A549 (cell line): ENCODE measurements at regions not wholly inside any gene's neighbourhood (a gene's known extent, or its start where the extent isn't known, plus 50 kb on each side); places are given as distances from the start of the nearest gene placed in this dataset.

ENCODE experiments used
- ATAC-seq, 2 experiments: fragments of 200-7000 bp in 1 of 2; fragments of >200 bp in 1 of 2; cut with Nextera tagmentation in 1 of 2; cut with Tn5 transposase in 1 of 2; 3 replicates each; pipeline versions ENCODE4 v1.8.0 to v1.9.1; 2018 to 2020; ENCODE audit warnings: mild to moderate bottlenecking in 1 of 2, moderate library complexity in 1 of 2
- CTCF ChIA-PET: fragments of 300-600 bp; sonication (Branson Sonifier 250); formaldehyde crosslinking; extraction: SDS; loops from one replicate; lab custom pipeline; 2021; ENCODE audit warnings: antibody characterized with exemption, inconsistent platforms; lab: Yijun Ruan, JAX
- POLR2A ChIA-PET: fragments of 350-600 bp; formaldehyde crosslinking; extraction: SDS; loops from one replicate; lab custom pipeline; 2021; ENCODE audit warnings: antibody characterized with exemption, inconsistent platforms; lab: Yijun Ruan, JAX
- DNase-seq, 2 experiments: peaks; one replicate each; pipeline versions ENCODE4 v3.0.0 to v3.0.0-alpha.2; 2011 to 2016; ENCODE audit warnings: low read depth in 1 of 2, low spot score in 1 of 2
- FAIRE-seq: peaks from 2 replicates; lab custom pipeline; 2011; peaks lifted over from hg19 to GRCh38; lab: Jason Lieb, UNC
- H3K27ac ChIP-seq, 2 experiments: fragments of >200 bp; sonication (Bioruptor Twin); formaldehyde crosslinking; 3 replicates each; pipeline ENCODE4 v1.5.1; 2016 to 2017
- H3K4me1 ChIP-seq: fragments of >200 bp; sonication (Bioruptor Twin); formaldehyde crosslinking; 3 replicates; pipeline ENCODE4 v1.6.1; 2016
- H3K4me2 ChIP-seq: fragments of >200 bp; sonication (Bioruptor Twin); formaldehyde crosslinking; 3 replicates; pipeline ENCODE4 v1.6.1; 2016
- H3K4me3 ChIP-seq: fragments of >200 bp; sonication (Bioruptor Twin); formaldehyde crosslinking; 3 replicates; pipeline ENCODE4 v1.5.1; 2016
- H3K9me3 ChIP-seq: fragments of >200 bp; sonication (Bioruptor Twin); formaldehyde crosslinking; 3 replicates; pipeline ENCODE4 v1.6.1; 2016
- ATOH8 ChIP-seq: fragments of 250-450 bp; sonication (Bioruptor Pico); IDR thresholded peaks from 2 replicates; pipeline ENCODE4 v1.5.0; 2020; ENCODE audit warnings: low read depth, mild to moderate bottlenecking, moderate library complexity
- BCL3 ChIP-seq: fragments of >200 bp; sonication (Bioruptor Twin); formaldehyde crosslinking; IDR thresholded peaks from 3 replicates; pipeline ENCODE4 v1.6.1; 2016
- ESRRA ChIP-seq: fragments of 150-350 bp; IDR thresholded peaks from 2 replicates; pipeline ENCODE4 v1.6.1; 2014; ENCODE audit warnings: mild to moderate bottlenecking, low read length, borderline replicate concordance
- HEYL ChIP-seq: fragments of 250-450 bp; sonication (Bioruptor Pico); IDR thresholded peaks from 2 replicates; pipeline ENCODE4 v1.8.0; 2021; ENCODE audit warnings: mild to moderate bottlenecking, moderate library complexity
- JUN ChIP-seq, 2 experiments: fragments of >200 bp; sonication (Bioruptor Twin); formaldehyde crosslinking; IDR thresholded peaks; 2 replicates in 1 of 2; 3 replicates in 1 of 2; pipeline ENCODE4 v1.6.1; 2016 to 2017
- MAZ ChIP-seq: fragments of 150-350 bp; IDR thresholded peaks from 2 replicates; pipeline ENCODE4 v1.6.1; 2014; ENCODE audit warnings: antibody characterized with exemption, low read depth, low read length, borderline replicate concordance
- NFE2L2 ChIP-seq: fragments of 150-350 bp; conservative IDR thresholded peaks from 2 replicates; pipeline ENCODE4 v1.6.1; 2014; ENCODE audit warnings: low read length
- NR3C1 ChIP-seq: fragments of >200 bp; sonication (Bioruptor Twin); formaldehyde crosslinking; IDR thresholded peaks from 3 replicates; pipeline ENCODE4 v1.6.1; 2017
- PBX3 ChIP-seq: IDR thresholded peaks from 2 replicates; pipeline ENCODE4 v1.6.1; 2012
- PHF8 ChIP-seq: fragments of 200-600 bp; sonication (generic); IDR thresholded peaks from 2 replicates; pipeline ENCODE4 v1.6.1; 2016; ENCODE audit warnings: low read depth, mild to moderate bottlenecking, antibody characterized with exemption, moderate library complexity, borderline replicate concordance
- POLR2A ChIP-seq: IDR thresholded peaks from 2 replicates; pipeline ENCODE4 v1.6.1; 2012; ENCODE audit warnings: mild to moderate bottlenecking, low read length
- RAD21 ChIP-seq, 2 experiments: fragments of >200 bp in 1 of 2; sonication (Bioruptor Twin) in 1 of 2; formaldehyde crosslinking in 1 of 2; IDR thresholded peaks in 1 of 2; conservative IDR thresholded peaks in 1 of 2; 2 replicates in 1 of 2; 3 replicates in 1 of 2; pipeline ENCODE4 v1.6.1; 2012 to 2018; ENCODE audit warnings: inconsistent platforms in 1 of 2
- RCOR1 ChIP-seq: fragments of 150-350 bp; IDR thresholded peaks from 2 replicates; pipeline ENCODE4 v1.6.1; 2014; ENCODE audit warnings: antibody characterized with exemption, low read length, low read depth
- REST ChIP-seq: fragments of 200-600 bp; sonication (generic); IDR thresholded peaks from 2 replicates; pipeline ENCODE4 v1.6.1; 2016; ENCODE audit warnings: antibody characterized with exemption, mild to moderate bottlenecking, moderate library complexity
- TP53 ChIP-seq: fragments of 250-450 bp; sonication (Bioruptor Pico); IDR thresholded peaks from 2 replicates; pipeline ENCODE4 v1.5.0; 2021; ENCODE audit warnings: mild to moderate bottlenecking, moderate library complexity
- ZC3H11A ChIP-seq: fragments of 450-650 bp; IDR thresholded peaks from 2 replicates; pipeline ENCODE4 v1.6.1; 2014; ENCODE audit warnings: antibody characterized with exemption, mild to moderate bottlenecking
- ZSCAN20 ChIP-seq: fragments of 250-450 bp; sonication (Bioruptor Pico); IDR thresholded peaks from 2 replicates; pipeline ENCODE4 v1.8.0; 2022; ENCODE audit warnings: mild to moderate bottlenecking, moderate library complexity
- WGBS: methylation state at CpG from one replicate; pipeline ENCODE4 v1.1.6; 2017; ENCODE audit errors: missing lambda C conversion rate; 5-methylcytosine and 5-hydroxymethylcytosine counted together
- TF ChIP-seq, protein P1 (sequence below): fragments of >200 bp; sonication (Bioruptor Twin); formaldehyde crosslinking; IDR thresholded peaks from 3 replicates; pipeline ENCODE4 v1.5.1; 2016
- TF ChIP-seq, protein P2 (sequence below): fragments of 250-450 bp; sonication (Bioruptor Pico); IDR thresholded peaks from 2 replicates; pipeline ENCODE4 v1.5.0; 2021; ENCODE audit warnings: mild to moderate bottlenecking, moderate library complexity, borderline replicate concordance
- TF ChIP-seq, protein P3 (sequence below): fragments of >200 bp; sonication (Bioruptor Twin); formaldehyde crosslinking; IDR thresholded peaks from 2 replicates; pipeline ENCODE4 v1.6.1; 2016

DNA sequence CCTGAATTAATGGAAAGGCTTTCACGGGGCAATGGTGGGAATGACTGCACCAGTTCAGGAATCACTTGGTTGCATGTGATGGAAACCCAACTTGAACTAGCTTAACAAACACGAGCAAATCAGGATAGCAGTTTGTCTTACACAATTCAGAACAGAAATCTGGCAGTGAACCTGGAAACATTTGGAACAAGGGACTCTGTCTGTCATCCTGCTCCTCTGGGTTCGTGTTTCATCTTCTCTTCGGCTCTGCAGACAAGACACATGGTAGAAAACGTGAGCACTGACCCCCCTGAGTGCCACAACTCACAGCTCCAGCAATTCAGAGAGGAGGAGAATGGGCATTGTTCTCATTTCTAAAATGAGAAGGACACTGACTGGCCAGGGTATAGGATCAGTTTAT, 218.1 kb upstream of the NREP start:
- TF ChIP-seq BCL3 = no peak
- TF ChIP-seq PBX3 = no peak
- TF ChIP-seq ZSCAN20 = no peak
- TF ChIP-seq ZC3H11A = no peak
- no peak for TF ChIP-seq NR3C1
- no peak for TF ChIP-seq PHF8
- TF ChIP-seq, protein P1, sequence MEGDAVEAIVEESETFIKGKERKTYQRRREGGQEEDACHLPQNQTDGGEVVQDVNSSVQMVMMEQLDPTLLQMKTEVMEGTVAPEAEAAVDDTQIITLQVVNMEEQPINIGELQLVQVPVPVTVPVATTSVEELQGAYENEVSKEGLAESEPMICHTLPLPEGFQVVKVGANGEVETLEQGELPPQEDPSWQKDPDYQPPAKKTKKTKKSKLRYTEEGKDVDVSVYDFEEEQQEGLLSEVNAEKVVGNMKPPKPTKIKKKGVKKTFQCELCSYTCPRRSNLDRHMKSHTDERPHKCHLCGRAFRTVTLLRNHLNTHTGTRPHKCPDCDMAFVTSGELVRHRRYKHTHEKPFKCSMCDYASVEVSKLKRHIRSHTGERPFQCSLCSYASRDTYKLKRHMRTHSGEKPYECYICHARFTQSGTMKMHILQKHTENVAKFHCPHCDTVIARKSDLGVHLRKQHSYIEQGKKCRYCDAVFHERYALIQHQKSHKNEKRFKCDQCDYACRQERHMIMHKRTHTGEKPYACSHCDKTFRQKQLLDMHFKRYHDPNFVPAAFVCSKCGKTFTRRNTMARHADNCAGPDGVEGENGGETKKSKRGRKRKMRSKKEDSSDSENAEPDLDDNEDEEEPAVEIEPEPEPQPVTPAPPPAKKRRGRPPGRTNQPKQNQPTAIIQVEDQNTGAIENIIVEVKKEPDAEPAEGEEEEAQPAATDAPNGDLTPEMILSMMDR = no peak
- TF ChIP-seq RAD21 (conservative IDR thresholded peaks at IDR 0.05 in 1 of 2, IDR thresholded peaks at IDR 0.05 in 1 of 2) = no peak
- no peak for TF ChIP-seq POLR2A
- TF ChIP-seq, protein P2, sequence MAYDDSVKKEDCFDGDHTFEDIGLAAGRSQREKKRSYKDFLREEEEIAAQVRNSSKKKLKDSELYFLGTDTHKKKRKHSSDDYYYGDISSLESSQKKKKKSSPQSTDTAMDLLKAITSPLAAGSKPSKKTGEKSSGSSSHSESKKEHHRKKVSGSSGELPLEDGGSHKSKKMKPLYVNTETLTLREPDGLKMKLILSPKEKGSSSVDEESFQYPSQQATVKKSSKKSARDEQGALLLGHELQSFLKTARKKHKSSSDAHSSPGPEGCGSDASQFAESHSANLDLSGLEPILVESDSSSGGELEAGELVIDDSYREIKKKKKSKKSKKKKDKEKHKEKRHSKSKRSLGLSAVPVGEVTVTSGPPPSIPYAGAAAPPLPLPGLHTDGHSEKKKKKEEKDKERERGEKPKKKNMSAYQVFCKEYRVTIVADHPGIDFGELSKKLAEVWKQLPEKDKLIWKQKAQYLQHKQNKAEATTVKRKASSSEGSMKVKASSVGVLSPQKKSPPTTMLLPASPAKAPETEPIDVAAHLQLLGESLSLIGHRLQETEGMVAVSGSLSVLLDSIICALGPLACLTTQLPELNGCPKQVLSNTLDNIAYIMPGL = no peak
- no peak for TF ChIP-seq TP53
- TF ChIP-seq, protein P3, sequence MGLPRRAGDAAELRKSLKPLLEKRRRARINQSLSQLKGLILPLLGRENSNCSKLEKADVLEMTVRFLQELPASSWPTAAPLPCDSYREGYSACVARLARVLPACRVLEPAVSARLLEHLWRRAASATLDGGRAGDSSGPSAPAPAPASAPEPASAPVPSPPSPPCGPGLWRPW = no peak
- TF ChIP-seq MAZ = no peak
- TF ChIP-seq RCOR1 = no peak
- TF ChIP-seq HEYL = no peak
- TF ChIP-seq ESRRA = no peak
- TF ChIP-seq REST = no peak
- TF ChIP-seq NFE2L2 = no peak
- TF ChIP-seq ATOH8 (CRISPR knock-in tag) = no peak
- TF ChIP-seq JUN (IDR thresholded peaks at IDR 0.05) = no peak
- no peak for FAIRE-seq
- Histone ChIP-seq H3K27ac (no peak overlapping the region), H3K4me2 (no peak overlapping the region), H3K9me3 (no peaks in the 10 kb centered on the region), H3K4me3 (no peak overlapping the region), H3K4me1 (no peaks in the 10 kb centered on the region)
- CTCF ChIA-PET = no interaction called here
- ATAC-seq = no peak
- POLR2A ChIA-PET = no interaction called here
- DNase-seq = no peak
- 3% methylated on average over 5 of the region's 5 CpGs for WGBS
